GM12891 (cell line): ENCODE measurements at regions not wholly inside any gene's neighbourhood (a gene's known extent, or its start where the extent isn't known, plus 50 kb on each side); places are given as distances from the start of the nearest gene placed in this dataset.

Source experiments
- PAX5 ChIP-seq: IDR thresholded peaks from 2 replicates; pipeline ENCODE4 v1.6.1; 2011; ENCODE audit warnings: low read length, moderate library complexity, mild to moderate bottlenecking; ENCODE audit not compliant: insufficient read depth, severe bottlenecking
- POLR2A ChIP-seq: IDR thresholded peaks from 2 replicates; pipeline ENCODE4 v1.6.1; 2011; ENCODE audit warnings: low read depth, low read length, control low read depth
- POLR2AphosphoS5 ChIP-seq: IDR thresholded peaks from 2 replicates; pipeline ENCODE4 v1.6.1; 2011; ENCODE audit warnings: low read depth, low read length, control low read depth
- SPI1 ChIP-seq: IDR thresholded peaks from 2 replicates; pipeline ENCODE4 v1.6.1; 2011; ENCODE audit warnings: low read depth, low read length, control low read depth
- TAF1 ChIP-seq: IDR thresholded peaks from 2 replicates; pipeline ENCODE4 v1.6.1; 2011; ENCODE audit warnings: low read depth, low read length, control low read depth

DNA sequence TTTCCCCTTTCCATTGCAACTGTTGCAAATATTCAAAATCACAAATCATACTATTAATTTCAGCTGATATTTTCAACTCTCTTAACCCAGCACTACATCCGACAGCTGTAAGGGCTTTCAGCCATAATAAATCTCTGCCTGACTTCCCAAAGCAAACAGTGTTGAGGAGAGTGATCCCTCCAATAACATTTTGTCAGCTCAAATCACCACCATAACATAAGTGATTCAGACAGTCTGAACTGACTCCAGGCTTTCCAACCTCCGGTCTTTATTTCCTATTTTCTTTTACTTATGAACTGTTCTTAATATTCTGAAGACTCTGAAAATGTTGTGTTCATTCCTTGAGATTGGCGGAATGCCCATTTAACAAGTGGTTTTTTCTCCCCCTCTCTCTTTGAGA lies 1085.9 kb downstream of the GATA3 start:
- TF ChIP-seq TAF1 = no peak
- no peak for TF ChIP-seq POLR2A
- no peak for TF ChIP-seq POLR2AphosphoS5
- no peak for TF ChIP-seq SPI1
- no peak for TF ChIP-seq PAX5
